ENCODE measurements at regions not wholly inside any gene's neighbourhood (a gene's known extent, or its start where the extent isn't known, plus 50 kb on each side); places are given as distances from the start of the nearest gene placed in this dataset.

DNA sequence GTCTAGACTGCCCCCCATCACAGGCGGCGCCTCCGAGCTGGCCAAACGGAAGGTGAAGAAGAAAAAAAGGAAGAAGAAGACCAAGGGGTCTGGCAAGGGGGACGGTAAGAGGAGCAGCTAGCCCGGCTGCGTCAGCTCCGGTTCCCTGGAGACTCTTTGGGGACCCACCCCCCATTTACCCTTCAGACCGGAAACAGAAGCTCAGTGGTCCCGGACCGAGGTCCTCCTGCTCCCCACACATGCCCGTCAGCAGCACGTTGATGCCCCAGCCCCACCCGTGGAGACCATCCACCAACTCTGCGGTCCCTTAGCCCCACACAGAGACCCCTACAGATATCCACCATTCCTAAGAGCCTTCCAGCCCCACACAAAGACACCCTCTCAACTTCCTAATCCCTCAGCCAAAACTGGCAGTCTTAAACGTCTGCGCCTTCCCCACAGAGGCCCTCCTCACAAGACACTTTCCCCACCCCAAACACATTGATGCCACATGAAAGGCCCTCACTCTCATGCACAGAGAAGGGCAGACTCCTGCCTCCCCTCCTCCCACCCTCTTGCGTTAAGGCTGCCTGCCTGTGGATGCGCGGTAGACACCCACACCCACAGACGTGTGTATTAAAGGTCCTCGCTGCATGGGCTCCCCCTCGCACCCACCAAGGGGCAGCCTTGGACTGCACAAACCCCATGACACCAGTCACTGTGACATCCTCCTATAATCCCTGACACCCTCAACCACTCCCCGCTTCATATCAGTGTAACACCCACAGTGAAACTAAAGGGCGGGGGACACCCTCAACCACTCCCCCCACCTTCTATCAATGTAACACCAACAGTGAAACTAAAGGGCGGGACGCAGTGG is 58.2 kb upstream of the RPH3AL start:
- WGBS, 10 experiments = 0 to 100% (median 20%) methylated on average over 2 to 6 of the region's 27 CpGs; no CpG with 5 or more reads in 5 of the 10 experiments
- peaks cover 12 to 20% of the 10 kb centered on the region in 2 donors for H3K4me1 ChIP-seq (replicated peaks in 1 of 2)
- peak overlapping the region; percentile 48 to 72 (median 65) for H3K4me3 ChIP-seq
- ATAC-seq (replicated peaks in 6 of 8) = peak; percentile 24 to 52 (median 41)
- peak overlapping the region; percentile 58 to 82 for H3K27ac ChIP-seq
- in situ Hi-C loops (cut with MboI; ENCODE audit: low pct_unique_long_range_greater_than_20kb in 2 of 9, low sequenced_read_pairs in 9 of 9, unreplicated experiment in 9 of 9) = no loop called here

- in situ Hi-C loops (cut with MboI; ENCODE audit: low pct_unique_long_range_greater_than_20kb in 2 of 9, low sequenced_read_pairs in 9 of 9, unreplicated experiment in 9 of 9) = no loop called here
- H3K4me1 ChIP-seq (replicated peaks in 1 of 2) = peaks cover 12 to 20% of the 10 kb centered on the region in 2 donors
Measured at GRCh38 chr17:409848-410542, 57.4 kb upstream of the RPH3AL start.

GRCh38 chr17:409308-409847 is 56.8 kb upstream of the RPH3AL start:
- Histone ChIP-seq H3K27ac (peak overlapping the region; percentile 74 to 77), H3K4me3 (peak overlapping the region; percentile 15 to 28 (median 23)), H3K4me1 (replicated peaks in 1 of 2) (peaks cover 12 to 20% of the 10 kb centered on the region in 2 donors)
- no peak for ATAC-seq (replicated peaks in 6 of 8)
- 45 to 100% (median 98%) methylated on average over 1 to 13 of the region's 16 CpGs; no CpG with 5 or more reads in 2 of the 10 experiments for WGBS, 10 experiments
- in situ Hi-C loops (cut with MboI; ENCODE audit: low pct_unique_long_range_greater_than_20kb in 2 of 9, low sequenced_read_pairs in 9 of 9, unreplicated experiment in 9 of 9) = no loop called here

More at GRCh38 chr17:409848-410542, 57.4 kb upstream of the RPH3AL start:
- peak overlapping the region; percentile 48 to 72 (median 65) for H3K4me3 ChIP-seq
- H3K27ac ChIP-seq = peak overlapping the region; percentile 74 to 82
- ATAC-seq (replicated peaks in 6 of 8) = peak; percentile 84 to 95 (median 93)
- WGBS, 10 experiments = 0 to 3% (median 2%) methylated on average over 6 to 13 of the region's 80 CpGs; no CpG with 5 or more reads in 7 of the 10 experiments

DNA sequence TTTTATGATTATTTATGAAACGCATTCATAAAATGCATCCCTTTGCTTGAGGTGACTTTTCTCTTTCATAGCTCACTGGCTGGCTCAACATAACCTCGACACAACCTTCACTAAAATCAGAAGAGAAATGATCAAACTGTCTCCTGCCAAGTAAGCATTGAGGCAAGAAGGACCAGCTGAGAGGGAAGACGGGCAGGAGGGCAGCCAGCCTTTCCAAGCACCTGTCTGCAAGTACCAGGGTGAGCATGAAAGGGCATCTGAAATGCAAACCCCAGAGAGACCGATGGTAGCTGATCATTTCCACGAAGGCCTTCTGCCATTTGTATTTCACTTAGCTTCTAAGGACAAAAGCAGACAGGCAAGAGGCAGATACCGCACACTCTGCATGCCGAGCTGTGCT is 52.1 kb upstream of the RPH3AL start:
- H3K4me1 ChIP-seq (replicated peaks in 1 of 2) = peaks cover 4 to 5% of the 10 kb centered on the region in 2 donors
- no peak for ATAC-seq (replicated peaks in 6 of 8)
- 59 to 100% (median 81%) methylated on average over 1 to 5 of the region's 7 CpGs; no CpG with 5 or more reads in 2 of the 10 experiments for WGBS, 10 experiments
- H3K27ac ChIP-seq = no peak overlapping the region
- H3K4me3 ChIP-seq = no peak overlapping the region
- in situ Hi-C loops (cut with MboI; ENCODE audit: low pct_unique_long_range_greater_than_20kb in 2 of 9, low sequenced_read_pairs in 9 of 9, unreplicated experiment in 9 of 9) = no loop called here
